Activated CD8-positive, alpha-beta memory T cell treated with anti-CD3 and anti-CD28 coated beads, Interleukin-2, amount 50 U/mL, for 24 hours (primary cell): ENCODE measurements at regions not wholly inside any gene's neighbourhood (a gene's known extent, or its start where the extent isn't known, plus 50 kb on each side); places are given as distances from the start of the nearest gene placed in this dataset.

Source experiments
- DNase-seq: peaks from one replicate; pipeline ENCODE4 v3.0.0-alpha.2; 2020; ENCODE audit errors: extremely low read depth

DNA sequence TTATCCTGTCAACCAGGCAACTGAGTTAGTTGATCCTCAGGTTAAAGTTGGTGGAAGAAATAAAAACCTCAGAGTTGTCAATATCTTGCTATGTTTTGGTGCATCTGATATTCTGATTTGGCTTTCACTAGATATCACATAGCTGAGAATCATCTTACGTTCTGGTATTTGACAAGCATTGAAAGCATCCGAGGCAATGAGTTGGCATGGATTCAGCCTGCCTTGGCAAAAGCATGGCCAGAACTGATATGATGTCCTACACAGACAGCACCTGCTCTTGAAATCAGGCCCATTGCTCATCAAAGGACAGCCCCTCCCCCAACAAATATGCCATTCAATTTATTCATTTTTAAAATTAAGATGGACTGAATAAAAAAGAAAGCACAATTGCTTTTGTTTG is 320.7 kb upstream of the ATP2B1 start:
- no peak for DNase-seq

DNA sequence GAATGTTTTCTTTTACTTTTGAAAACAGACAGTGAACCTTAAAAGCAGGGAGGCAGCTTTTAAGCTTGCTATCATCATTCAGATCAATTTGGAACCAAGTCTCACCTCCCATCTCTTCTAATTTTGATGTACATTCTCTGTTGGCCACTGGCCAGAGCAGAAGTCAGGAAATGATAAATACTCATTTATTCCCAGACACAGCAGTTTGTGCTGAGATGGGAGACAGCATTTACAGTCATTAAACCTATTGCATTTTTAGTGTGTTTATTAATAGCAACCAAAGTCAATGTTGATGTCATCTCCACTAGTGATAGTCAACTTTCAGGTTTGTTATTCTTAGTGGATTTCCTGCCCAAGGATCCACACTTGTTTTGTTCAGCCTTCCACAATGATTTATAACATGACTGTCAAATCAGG is 320.0 kb upstream of the ATP2B1 start:
- DNase-seq: no peak

DNA sequence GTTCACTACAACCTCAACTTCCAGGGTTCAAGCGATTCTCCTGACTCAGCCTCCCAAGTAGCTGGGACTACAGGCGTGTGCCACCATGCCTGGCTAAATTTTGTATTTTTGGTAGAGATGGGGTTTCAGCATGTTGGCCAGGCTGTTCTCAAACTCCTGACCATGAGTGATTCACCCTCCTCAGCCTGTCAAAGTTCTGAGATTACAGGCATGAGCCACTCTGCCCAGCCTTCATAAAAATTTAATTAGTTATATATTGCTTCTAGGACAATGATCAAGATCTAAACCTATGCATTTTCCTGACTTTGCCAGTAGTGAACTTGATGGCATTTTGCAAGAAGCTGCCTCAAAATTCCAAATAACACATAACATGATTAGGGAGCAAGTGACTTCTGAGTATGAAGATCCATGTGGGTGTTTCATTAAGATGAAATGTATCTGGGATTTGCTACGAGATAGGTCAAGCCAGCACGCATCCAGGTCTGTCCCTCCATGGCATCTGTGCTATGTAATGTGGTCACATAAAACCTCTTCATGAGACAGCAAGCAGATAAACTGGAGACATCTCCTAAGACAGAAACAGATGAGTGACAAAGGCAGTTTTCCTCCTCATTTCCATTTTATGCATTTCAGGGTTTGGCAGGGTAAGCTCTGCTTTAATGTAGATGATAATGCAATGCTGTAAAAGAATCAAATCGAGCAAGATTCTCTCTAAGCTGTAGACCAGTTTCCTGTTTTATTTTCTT is 319.4 kb upstream of the ATP2B1 start:
- no peak for DNase-seq

DNA sequence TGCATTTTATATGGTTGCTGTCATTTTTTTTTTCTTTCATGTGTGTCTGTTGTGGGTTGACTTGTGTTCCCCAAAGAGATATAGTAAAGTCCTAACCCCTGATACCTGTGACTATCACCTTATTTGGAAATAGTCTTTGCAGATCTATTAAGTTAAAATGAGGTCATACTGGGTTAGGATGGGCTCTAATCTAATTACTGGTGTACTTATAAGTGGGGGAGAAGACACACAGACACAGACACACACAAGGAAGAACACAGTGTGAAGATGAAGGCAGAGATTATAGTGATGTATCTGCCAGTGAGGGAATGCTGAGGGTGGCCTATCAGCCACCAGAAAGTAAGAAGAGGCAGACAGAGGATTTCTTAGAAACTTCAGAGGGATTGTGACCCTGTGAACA is 318.4 kb upstream of the ATP2B1 start:
- no peak for DNase-seq

DNA sequence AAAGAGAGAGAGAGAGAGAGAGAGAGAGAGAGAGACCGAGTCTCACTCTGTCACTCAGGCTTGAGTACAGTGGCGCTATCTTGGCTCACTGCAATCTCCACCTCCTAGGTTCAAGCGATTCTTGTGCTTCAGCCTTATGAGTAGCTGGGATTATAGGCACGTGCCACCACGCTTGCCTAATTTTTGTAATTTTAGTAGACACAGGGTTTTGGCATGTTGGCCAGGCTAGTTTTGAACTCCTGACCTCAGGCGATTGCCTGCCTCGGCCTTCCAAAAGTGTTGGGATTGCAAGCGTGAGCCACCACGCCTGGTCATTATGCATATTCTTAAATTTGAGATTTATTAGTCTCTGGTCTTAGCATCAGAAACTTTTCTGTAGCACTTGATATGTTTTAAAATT is 317.9 kb upstream of the ATP2B1 start:
- no peak for DNase-seq

DNA sequence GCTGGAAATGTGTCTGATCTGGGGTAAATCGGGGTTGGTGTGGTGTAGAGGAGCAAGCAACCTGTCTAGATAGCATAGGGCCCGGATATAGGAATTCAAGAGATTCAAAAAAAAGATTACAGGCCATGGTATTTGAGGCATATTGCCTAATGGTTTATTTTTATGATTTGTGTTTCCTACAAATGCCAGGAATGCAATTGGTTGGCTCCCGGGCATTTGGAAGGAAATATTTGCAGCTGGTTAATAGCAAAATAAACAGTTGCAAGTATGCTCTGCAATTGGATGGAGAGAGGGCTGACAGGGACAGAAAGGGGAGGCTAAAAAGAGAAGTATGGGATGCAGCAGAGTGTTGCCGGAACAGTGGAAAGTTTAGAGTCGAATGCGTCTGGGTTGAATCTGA is 315.6 kb upstream of the ATP2B1 start:
- DNase-seq: no peak

DNA sequence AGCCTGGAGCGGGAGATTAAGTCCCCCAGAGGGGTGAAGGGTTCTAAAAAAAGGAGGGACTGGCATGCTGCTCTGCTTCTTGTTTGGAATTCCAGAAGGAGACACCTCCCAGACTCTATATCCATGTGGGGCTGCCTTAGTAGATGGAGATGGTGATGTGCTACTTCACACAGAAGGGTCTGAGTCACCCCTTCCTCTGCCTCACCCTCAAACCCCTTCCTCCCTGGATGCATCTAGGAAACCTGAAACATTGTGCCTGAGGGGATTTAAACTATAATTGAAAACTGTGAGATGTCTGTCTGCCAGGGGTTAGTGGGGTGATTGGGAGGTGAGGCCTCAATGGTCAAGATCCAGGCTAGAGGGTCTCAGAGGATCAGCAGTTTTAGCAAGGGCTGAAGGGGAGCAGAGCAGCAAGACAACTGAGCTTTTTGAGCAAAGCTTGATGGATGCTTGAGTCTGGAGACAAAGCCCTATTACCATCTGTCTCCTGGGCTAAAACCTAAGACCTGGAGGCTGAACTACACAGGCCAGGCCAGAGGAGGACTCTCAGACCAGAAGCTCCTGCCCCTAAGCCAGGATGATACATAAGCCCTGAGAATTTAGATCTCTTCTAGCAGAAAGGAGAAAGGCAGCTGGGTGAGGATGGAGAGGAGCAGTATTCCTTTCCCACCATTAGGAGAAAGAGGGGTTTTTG is 314.7 kb upstream of the ATP2B1 start:
- DNase-seq: no peak

DNA sequence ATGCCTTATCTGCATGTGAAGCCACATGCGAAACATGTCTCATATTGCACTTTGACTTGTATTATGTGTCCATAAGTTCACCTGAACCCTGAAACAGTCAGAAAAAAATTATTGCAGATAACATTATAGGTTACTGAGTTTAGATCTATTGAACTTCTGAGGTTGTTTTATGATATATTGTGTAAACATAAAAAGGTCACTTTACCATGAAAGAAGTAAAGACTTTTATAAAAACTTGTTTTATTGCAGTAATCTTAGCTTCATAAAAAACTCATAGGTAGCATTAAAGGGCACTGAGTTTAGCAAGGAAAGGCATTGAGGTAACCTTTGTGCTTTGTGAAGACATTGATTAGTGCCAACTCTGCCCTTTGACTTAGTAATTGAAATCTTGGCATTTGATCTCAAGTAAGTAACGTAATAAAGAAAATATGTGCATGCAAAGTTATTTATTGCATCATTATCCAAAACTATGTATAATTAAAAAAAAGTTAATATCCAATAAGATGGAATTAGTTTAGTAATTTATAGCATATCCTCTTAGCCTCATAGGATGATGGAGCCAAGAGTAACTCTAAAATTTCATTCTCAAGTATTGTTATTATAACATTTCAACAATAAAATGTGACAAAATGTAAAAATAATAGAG is 313.3 kb upstream of the ATP2B1 start:
- no peak for DNase-seq

DNA sequence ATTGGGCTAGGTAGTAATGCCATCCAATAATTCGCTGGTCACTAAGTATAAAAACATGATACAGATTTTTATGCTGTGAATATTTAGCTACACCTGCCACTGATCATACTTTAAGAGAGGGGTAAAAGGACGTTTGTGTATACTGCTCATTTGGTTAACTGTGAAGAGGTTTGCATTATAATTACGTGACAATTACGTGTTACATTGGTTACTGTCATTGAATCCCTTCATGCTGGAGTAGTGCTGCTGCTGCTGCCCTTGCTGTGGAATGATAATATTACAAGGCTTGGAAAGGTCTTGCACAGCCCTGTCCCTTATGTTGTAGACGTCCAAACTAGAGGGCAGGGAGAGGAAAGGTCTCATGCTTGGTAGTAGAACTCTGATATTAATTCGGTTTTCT is 312.2 kb upstream of the ATP2B1 start:
- no peak for DNase-seq

DNA sequence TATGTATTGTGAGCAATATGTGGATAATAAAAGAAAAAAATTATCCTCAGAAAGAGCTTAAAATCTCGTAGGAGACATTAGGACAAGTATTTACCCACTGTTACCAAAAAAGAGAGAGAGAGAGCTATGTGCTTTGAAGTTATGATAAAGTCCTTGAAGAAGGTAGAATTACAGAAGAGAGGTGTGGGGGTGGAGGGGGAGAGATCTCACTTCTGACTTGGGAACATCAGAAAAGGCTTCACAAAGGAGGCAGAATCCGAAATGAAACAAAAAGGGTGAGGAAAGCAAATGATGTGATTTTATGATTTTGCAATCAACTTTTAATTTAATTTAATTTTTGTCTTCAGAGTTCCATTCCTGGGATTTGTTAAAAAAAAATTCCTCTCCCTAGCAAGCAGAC is 311.8 kb upstream of the ATP2B1 start:
- DNase-seq: no peak

DNA sequence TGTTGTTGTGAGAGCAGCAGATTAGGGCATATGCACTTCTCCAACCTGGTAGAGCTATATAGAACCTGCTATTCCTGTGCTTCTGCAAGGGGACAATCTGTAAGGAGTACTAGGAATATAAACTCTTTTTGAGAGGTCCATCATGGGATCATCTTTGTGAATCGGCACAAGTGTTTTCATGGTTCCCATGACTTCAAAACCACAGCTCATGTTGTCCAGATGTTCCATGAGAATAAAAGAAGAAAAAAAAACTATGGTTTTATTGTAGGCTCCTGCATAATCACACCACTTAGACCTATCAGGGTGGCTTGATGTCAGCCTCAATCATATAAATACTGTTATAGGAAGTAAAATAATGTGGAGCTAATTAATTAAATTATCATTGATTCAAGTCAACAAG is 311.4 kb upstream of the ATP2B1 start:
- DNase-seq: no peak

DNA sequence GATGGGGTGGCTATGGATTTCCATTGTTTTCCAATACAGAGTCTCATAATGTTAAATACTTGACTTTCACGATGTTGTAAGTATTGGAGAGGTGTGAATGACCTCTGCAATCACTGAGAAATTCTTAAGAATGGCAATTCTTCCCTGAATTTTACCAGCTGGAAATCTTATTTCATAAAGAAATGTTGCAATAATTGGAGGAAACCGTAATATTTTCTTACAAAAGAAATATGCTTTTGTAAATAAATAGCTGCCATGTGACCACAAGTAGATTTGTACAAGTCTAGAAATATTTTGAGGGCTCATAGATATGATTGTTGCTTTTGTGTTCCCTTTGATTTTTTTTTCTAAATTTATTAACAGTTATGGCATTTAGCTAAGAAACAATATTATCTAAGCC is 308.7 kb upstream of the ATP2B1 start:
- DNase-seq: no peak

DNA sequence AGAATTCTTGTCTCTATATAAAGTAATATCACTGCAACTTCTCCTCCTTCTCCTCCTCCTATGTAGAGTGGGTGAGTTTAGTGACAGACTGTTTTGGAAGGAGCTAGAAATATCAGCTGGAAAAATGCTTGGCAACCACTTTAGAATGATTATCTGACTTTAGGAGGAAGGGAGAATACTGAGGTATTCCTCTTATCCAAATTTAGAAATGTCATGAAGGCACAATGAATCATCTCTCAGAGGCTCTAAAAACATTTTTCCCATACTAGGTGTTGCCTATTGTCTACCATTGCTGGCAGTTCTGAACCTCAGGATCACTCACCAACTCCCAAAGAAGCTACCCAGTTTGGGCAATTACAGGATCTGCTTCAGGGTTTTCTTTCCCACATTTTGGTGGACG is 306.6 kb upstream of the ATP2B1 start:
- no peak for DNase-seq

DNA sequence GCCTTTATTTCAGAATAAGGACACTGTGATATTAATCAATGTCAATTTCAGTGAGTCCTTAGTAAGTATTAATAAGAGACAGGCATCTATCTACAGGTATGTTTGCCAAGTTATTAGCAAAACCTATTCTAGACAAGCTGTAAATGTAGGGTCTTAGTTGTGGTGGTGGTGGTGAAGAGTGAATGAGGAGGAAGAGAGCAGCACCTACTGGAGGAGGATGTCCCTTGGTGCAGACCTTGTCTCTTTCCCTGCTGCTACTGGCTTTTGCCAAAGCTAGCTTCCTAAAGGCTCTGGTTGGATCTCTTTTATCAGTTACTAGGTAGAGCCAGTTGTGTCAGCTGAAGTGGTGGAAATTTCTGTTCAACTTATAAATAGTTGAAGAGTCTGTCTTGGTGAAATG is 304.8 kb upstream of the ATP2B1 start:
- no peak for DNase-seq

DNA sequence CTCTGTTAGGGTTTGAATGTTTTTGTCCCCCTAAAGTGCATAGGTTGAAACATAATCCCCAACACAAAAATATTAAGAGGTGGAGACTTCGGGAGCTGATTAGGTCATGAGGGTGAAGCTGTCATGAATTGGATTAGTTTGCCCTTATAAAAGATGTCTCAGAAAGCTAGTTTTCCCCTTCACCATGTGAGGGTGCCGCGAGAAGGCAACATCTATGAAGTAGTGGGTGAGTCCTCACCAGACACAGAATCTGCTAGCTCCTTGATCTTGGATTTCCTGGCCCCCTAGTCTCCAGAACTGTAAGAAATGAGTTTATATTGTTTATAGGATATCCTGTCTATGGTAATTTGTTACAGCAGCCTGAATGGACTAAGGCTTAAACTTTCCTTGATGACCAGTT is 301.5 kb upstream of the ATP2B1 start:
- DNase-seq: no peak

DNA sequence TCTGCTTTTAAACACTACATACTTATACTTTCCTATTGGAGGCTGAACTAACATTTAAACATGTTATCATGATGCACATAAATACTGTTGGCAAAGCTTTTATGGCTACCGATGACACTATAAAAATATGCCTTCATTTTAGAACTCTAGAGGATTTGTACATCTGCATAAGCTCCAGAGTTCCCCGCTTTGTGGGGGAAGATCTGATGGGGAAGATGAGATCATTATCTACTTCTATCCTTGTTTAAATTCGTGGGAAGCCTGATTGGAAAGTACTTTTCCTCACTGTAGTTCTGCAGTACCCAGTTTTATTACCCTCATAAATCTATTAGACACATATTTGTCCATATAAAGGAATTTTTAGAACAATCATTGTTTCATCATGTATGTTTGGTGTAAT is 299.6 kb upstream of the ATP2B1 start:
- no peak for DNase-seq

DNA sequence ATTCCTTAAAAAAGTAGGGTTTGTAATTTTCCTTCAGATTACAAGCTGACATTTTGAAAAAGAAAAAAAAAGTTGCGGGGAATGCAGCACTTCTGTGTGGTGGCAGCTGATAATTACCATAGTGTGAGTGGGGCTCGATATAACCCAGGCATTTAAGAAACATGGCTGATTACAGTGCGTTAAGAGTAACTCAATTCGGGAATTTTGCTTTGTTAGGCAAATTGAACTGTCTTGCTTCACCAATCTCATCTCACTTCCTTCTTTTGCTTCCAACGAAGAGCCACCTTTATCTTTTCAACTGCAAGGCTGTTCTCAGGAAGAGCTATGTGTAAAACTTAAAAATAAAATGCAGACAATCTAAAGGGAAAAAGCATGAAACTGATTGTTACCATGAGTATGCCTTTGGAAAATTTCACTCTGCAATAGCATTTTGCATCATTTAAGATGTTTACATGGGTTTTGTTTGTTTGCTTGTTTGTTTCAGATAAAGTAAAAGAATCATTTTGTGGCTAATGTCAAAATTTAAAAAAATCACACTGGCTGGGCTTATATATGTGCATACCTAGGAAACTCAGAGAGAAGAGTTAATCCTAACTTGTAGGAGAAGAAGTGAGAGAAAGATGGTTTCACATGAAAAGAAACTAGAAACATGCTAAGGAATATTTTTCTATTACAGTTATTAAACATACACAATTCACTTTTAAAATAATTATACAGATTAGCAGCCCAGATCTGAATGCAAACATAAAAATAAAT is 295.9 kb upstream of the ATP2B1 start:
- no peak for DNase-seq

DNA sequence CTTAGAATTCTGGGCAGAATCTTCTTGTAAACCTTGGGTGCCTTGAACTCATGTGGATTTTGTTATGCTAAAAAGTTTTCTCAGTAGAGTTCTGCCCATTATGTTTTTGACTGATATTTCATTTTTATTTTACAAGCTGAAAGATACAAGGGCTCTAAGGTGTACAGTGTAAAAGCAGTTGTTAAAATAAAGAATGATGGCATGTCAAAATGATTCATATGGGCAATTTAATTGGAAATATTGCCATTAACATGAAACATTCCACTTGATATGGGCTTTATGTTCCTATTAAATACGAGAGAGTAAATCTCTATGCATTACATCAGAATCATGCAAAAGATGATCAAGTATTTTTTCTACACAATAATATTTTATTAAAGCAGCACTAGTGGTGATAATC is 295.1 kb upstream of the ATP2B1 start:
- DNase-seq: no peak

DNA sequence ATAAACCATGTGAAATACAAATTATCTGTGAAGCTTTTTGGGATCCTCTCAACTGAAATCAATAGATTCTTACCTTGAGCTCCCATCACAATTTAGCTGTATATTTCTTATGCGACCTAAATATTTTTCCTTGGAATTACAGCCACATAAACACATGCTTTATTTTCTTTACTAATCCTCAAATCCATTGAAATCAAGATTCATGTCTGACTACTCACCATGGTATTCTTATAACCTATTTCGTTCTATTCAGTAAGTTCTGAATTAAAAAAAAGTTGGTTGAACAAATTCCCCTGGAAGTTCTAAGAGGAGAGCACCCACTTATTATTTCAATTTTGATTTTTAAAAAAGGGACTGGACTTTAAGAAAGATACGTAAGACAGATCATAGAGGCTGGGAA is 292.1 kb upstream of the ATP2B1 start:
- no peak for DNase-seq

DNA sequence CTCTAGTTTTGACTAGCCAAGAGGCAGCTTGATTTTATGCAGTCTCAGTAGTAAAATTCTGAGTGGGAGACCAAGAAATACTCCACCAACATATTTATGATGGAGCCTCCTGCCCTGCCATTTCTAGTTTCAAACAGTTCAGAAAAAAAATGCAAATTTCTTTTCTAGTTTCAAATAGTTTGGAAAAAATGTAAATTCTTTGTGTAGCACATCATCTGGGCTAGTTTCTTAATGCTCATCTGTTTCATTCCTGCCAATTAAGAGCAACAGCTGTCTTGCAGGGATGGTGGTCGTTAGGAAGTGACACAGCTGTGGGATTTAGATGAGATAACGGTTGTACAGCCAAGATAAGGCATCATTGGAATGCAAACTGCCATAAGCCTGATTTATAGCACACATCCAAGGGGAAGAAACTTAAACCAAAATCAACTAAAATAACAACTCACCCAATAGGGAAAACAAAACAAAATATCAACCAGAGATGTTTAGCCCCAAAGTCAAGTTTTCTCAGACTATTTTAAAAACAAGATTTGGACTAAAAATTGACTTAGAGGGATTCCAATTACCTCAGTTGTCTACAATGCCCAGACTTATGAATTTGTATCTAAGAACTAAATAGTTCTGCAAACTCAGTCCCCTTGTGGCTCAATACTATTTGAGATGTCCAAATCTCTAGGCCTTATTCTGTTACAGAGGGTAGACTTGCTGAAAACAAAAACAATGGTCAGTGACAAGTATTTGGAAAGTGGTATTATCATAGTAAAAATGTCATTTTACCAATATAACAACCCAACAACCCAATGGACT is 291.3 kb upstream of the ATP2B1 start:
- DNase-seq: no peak

DNA sequence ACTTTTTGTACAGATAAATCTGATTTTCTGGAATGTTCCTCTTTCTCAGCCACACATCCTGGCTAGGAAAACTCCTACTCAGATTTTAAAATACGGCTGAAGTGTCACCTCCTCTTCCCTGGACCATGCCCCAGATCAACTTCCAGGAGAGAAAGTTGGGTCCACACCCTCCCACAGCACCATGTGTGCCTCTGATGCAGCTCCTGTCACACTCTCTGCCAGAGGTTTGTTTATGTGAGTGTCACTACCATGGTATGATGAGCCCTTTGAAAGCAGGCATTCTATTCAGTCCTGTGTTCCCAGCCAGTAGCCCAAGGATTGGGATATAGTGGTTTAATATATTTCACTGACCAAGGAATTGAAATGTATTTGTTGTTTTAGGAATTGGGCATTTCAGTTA is 287.2 kb upstream of the ATP2B1 start:
- no peak for DNase-seq

DNA sequence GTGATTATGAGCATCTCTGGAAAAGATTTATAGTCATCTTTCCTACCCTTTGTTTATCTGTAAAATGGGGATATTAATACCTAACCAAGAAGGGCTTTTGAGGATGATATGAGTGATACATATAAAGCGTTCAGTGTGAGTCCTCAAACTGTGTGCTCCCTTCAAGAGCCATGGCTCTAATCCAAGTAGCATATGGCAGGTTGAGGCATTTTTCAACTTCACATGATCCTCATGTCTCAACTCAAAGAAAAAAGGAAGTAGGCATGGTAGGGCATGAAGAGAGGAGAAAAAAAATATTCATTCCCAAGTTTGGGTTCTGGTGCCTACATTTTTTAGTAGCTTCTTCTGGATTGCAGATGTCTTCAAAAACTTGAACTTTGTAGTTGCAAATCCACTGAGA is 286.3 kb upstream of the ATP2B1 start:
- DNase-seq: no peak
